K562 (cell line): ENCODE measurements at regions not wholly inside any gene's neighbourhood (a gene's known extent, or its start where the extent isn't known, plus 50 kb on each side); places are given as distances from the start of the nearest gene placed in this dataset.

Experiments
- ARID1B ChIP-seq: fragments of 450-650 bp; IDR thresholded peaks from 2 replicates; pipeline ENCODE4 v1.6.1; 2016; ENCODE audit warnings: antibody characterized with exemption, mild to moderate bottlenecking, inconsistent platforms
- E2F1 ChIP-seq: sonication (generic); formaldehyde crosslinking; IDR thresholded peaks from 2 replicates; pipeline ENCODE4 v1.8.1; 2023; ENCODE audit warnings: mild to moderate bottlenecking, missing genetic modification reagents, moderate library complexity
- HNRNPLL ChIP-seq: fragments of 200-400 bp; formaldehyde crosslinking; IDR thresholded peaks from 2 replicates; pipeline ENCODE4 v1.6.1; 2017; ENCODE audit warnings: low read length, low read depth, mild to moderate bottlenecking; ENCODE audit not compliant: poor library complexity, severe bottlenecking
- HNRNPUL1 ChIP-seq: fragments of 200-400 bp; formaldehyde crosslinking; IDR thresholded peaks from 2 replicates; pipeline ENCODE4 v1.6.1; 2017; ENCODE audit warnings: low read length
- L3MBTL2 ChIP-seq: fragments of 450-650 bp; IDR thresholded peaks from 2 replicates; pipeline ENCODE4 v1.6.1; 2016; ENCODE audit warnings: mild to moderate bottlenecking, moderate library complexity
- MAFF ChIP-seq: IDR thresholded peaks from 2 replicates; pipeline ENCODE4 v1.6.1; 2012; ENCODE audit warnings: low read length, improper control_type of control experiment
- MAFK ChIP-seq: IDR thresholded peaks from 2 replicates; pipeline ENCODE4 v1.6.1; 2011; ENCODE audit warnings: low read length, improper control_type of control experiment
- MGA ChIP-seq: fragments of 450-650 bp; IDR thresholded peaks from 2 replicates; pipeline ENCODE4 v1.6.1; 2016; ENCODE audit warnings: mild to moderate bottlenecking, moderate library complexity
- NCOA4 ChIP-seq: fragments of 450-650 bp; IDR thresholded peaks from 2 replicates; pipeline ENCODE4 v1.6.1; 2018; ENCODE audit warnings: mild to moderate bottlenecking; ENCODE audit not compliant: partially characterized antibody
- NFE2 ChIP-seq: IDR thresholded peaks from 2 replicates; pipeline ENCODE4 v1.6.1; 2014; ENCODE audit warnings: antibody characterized with exemption, low read depth
- NFE2L1 ChIP-seq: fragments of 450-650 bp; IDR thresholded peaks from 2 replicates; pipeline ENCODE4 v1.6.1; 2016; ENCODE audit warnings: missing genetic modification characterization, low read depth, mild to moderate bottlenecking, missing compliant biosample characterization, moderate library complexity, borderline replicate concordance
- SMARCA4 ChIP-seq: fragments of 450-650 bp; IDR thresholded peaks from 2 replicates; pipeline ENCODE4 v1.6.1; 2016
- TCF15 ChIP-seq: fragments of 250-450 bp; sonication (Bioruptor Pico); IDR thresholded peaks from 2 replicates; pipeline ENCODE4 v1.8.0; 2022; ENCODE audit warnings: moderate library complexity, mild to moderate bottlenecking, inconsistent platforms
- ZNF445 ChIP-seq: fragments of 250-450 bp; sonication (Bioruptor Pico); IDR thresholded peaks from 2 replicates; pipeline ENCODE4 v1.4.0; 2020; ENCODE audit warnings: low read depth, mild to moderate bottlenecking, moderate library complexity

- no peak for TF ChIP-seq TCF15 (CRISPR knock-in tag)
- peak; percentile 29; the same call in 1 of the 2 replicates for TF ChIP-seq MGA
- TF ChIP-seq L3MBTL2, result peak; percentile 51
- TF ChIP-seq SMARCA4, result 0 out of 2 replicates have a peak, but pooled peaks have one; percentile 18
- peak; percentile 32 for TF ChIP-seq ARID1B
- peak; percentile 71 for TF ChIP-seq NFE2L1 (tag)
- TF ChIP-seq NCOA4, result no peak
- no peak for TF ChIP-seq ZNF445 (CRISPR knock-in tag)
- peak; percentile 92 for TF ChIP-seq NFE2
- no peak for TF ChIP-seq HNRNPUL1
- TF ChIP-seq HNRNPLL, result no peak
- peak; percentile 77 for TF ChIP-seq MAFK
- peak; percentile 84 for TF ChIP-seq MAFF
- no peak for TF ChIP-seq E2F1 (CRISPR knock-in tag)
These were observed 204.1 kb downstream of the GLI2 start (continued) for GRCh38 chr2:120939595-120940318.
